CD14-positive monocyte (primary cell): ENCODE measurements at regions not wholly inside any gene's neighbourhood (a gene's known extent, or its start where the extent isn't known, plus 50 kb on each side); places are given as distances from the start of the nearest gene placed in this dataset.
"Not testable (repeated sequence)": the region's sequence is repeated elsewhere in the genome, so short reads cannot be mapped to it uniquely, and the experiment has no call there.

Experiments
- DNase-seq, 3 donors: peaks; one replicate each; pipeline ENCODE4 v3.0.0-alpha.2; 2011 to 2022
- H2AFZ ChIP-seq: 2 replicates; pipeline ENCODE4 v1.6.0; 2012; ENCODE audit warnings: mild to moderate bottlenecking, low read depth, low read length, inconsistent platforms; ENCODE audit not compliant: insufficient read depth, poor library complexity, severe bottlenecking
- H3K27ac ChIP-seq, 2 donors: 1 replicate in 1 of 2; 2 replicates in 1 of 2; pipeline ENCODE4 v1.5.1; 2012 to 2013; ENCODE audit warnings: low read length in 2 of 2, control low read depth in 1 of 2, inconsistent platforms in 1 of 2, low read depth in 1 of 2, mild to moderate bottlenecking in 1 of 2
- H3K27me3 ChIP-seq, 2 donors: one replicate each; pipeline versions ENCODE4 v1.6.0 to v1.6.1; 2011 to 2013; ENCODE audit warnings: low read length in 2 of 2; ENCODE audit not compliant: control insufficient read depth in 2 of 2, insufficient read depth in 2 of 2
- H3K36me3 ChIP-seq, 2 donors: replicated peaks in 1 of 2; 1 replicate in 1 of 2; 2 replicates in 1 of 2; pipeline versions ENCODE4 v1.5.1 to v1.6.1; 2012 to 2013; ENCODE audit warnings: low read length in 2 of 2, control low read depth in 1 of 2, inconsistent platforms in 1 of 2, mild to moderate bottlenecking in 1 of 2; ENCODE audit not compliant: insufficient read depth in 2 of 2, control insufficient read depth in 1 of 2
- H3K4me1 ChIP-seq, 2 donors: 1 replicate in 1 of 2; 2 replicates in 1 of 2; pipeline versions ENCODE4 v1.5.1 to v1.6.1; 2012 to 2013; ENCODE audit warnings: low read length in 2 of 2, control low read depth in 1 of 2, inconsistent platforms in 1 of 2, mild to moderate bottlenecking in 1 of 2, moderate library complexity in 1 of 2; ENCODE audit not compliant: insufficient read depth in 2 of 2, control insufficient read depth in 1 of 2
- H3K4me2 ChIP-seq: replicated peaks from 2 replicates; pipeline ENCODE3; 2012; ENCODE audit warnings: low read length, moderate library complexity, mild to moderate bottlenecking; ENCODE audit not compliant: poor library complexity, severe bottlenecking; ENCODE audit errors: extremely low read depth
- H3K4me3 ChIP-seq, 3 experiments: fragments of 200-600 bp in 1 of 3; sonication (generic) in 1 of 3; replicated peaks in 1 of 3; 1 replicate in 2 of 3; 2 replicates in 1 of 3; pipeline ENCODE4 v1.5.1; 2011 to 2013; ENCODE audit warnings: low read length in 3 of 3, mild to moderate bottlenecking in 3 of 3, control low read depth in 2 of 3, low read depth in 2 of 3, inconsistent platforms in 1 of 3, moderate library complexity in 1 of 3
- H3K79me2 ChIP-seq: 2 replicates; pipeline ENCODE4 v1.6.0; 2012; ENCODE audit warnings: mild to moderate bottlenecking, control low read depth, inconsistent platforms, low read length, moderate library complexity; ENCODE audit not compliant: insufficient read depth
- H3K9ac ChIP-seq: 2 replicates; pipeline ENCODE4 v1.6.0; 2017; ENCODE audit warnings: low read length, mild to moderate bottlenecking; ENCODE audit not compliant: insufficient read depth, poor library complexity, severe bottlenecking
- H3K9me3 ChIP-seq, 2 donors: replicated peaks in 1 of 2; 1 replicate in 1 of 2; 2 replicates in 1 of 2; pipeline versions ENCODE4 v1.5.1 to v1.6.1; 2012 to 2013; ENCODE audit warnings: low read length in 2 of 2, control low read depth in 1 of 2; ENCODE audit not compliant: control insufficient read depth in 1 of 2, insufficient read depth in 1 of 2
- H4K20me1 ChIP-seq: 2 replicates; pipeline ENCODE4 v1.6.0; 2012; ENCODE audit warnings: mild to moderate bottlenecking, low read length, control low read depth, moderate library complexity; ENCODE audit not compliant: insufficient read depth
- H3K27ac Mint-ChIP-seq, 7 donors: one replicate each; pipeline ENCODE4 v1.8.0; 2020; ENCODE audit warnings: mild to moderate bottlenecking in 7 of 7, mixed read lengths in 7 of 7, moderate library complexity in 6 of 7, inconsistent platforms in 2 of 7
- H3K27me3 Mint-ChIP-seq, 3 donors: one replicate each; pipeline ENCODE4 v1.8.0; 2021 to 2022; ENCODE audit warnings: low read depth in 3 of 3, mild to moderate bottlenecking in 3 of 3, mixed read lengths in 3 of 3, moderate library complexity in 3 of 3, inconsistent platforms in 1 of 3
- H3K36me3 Mint-ChIP-seq, 2 donors: one replicate each; pipeline ENCODE4 v1.8.0; 2020; ENCODE audit warnings: mixed read lengths in 2 of 2, inconsistent platforms in 1 of 2, mild to moderate bottlenecking in 1 of 2
- H3K4me1 Mint-ChIP-seq: one replicate; pipeline ENCODE4 v1.8.0; 2020; ENCODE audit warnings: mild to moderate bottlenecking, mixed read lengths
- H3K4me3 Mint-ChIP-seq, 2 donors: one replicate each; pipeline ENCODE4 v1.8.0; 2020; ENCODE audit warnings: mild to moderate bottlenecking in 2 of 2, mixed read lengths in 2 of 2, moderate library complexity in 1 of 2
- H3K9me3 Mint-ChIP-seq, 7 donors: one replicate each; pipeline ENCODE4 v1.8.0; 2020 to 2022; ENCODE audit warnings: mixed read lengths in 7 of 7, mild to moderate bottlenecking in 6 of 7, moderate library complexity in 6 of 7, inconsistent platforms in 2 of 7
- CTCF ChIP-seq: fragments of 200-600 bp; IDR thresholded peaks from one replicate; pipeline ENCODE4 v1.8.0; 2022; ENCODE audit warnings: antibody characterized with exemption, mild to moderate bottlenecking
- WGBS: methylation state at CpG from one replicate; pipeline ENCODE4 v1.1.5; 2013; ENCODE audit warnings: missing lambda C conversion rate; ENCODE audit not compliant: insufficient coverage; 5-methylcytosine and 5-hydroxymethylcytosine counted together
- intact Hi-C, 2 donors: fragments of 100-400 bp; cut with micrococcal nuclease; formaldehyde crosslinking; loops; one replicate each; pipeline versions ENCODE4 v1.15.0 to v1.15.1; 2023

- H3K4me1 ChIP-seq, H4K20me1 ChIP-seq, H3K27ac ChIP-seq, H3K27me3 Mint-ChIP-seq, H3K4me1 Mint-ChIP-seq, H3K4me2 ChIP-seq, H3K79me2 ChIP-seq, H3K4me3 Mint-ChIP-seq, H3K9ac ChIP-seq, DNase-seq, H3K36me3 Mint-ChIP-seq, H3K4me3 ChIP-seq, intact Hi-C loops, H2AFZ ChIP-seq, H3K36me3 ChIP-seq, H3K9me3 ChIP-seq, H3K27me3 ChIP-seq: not testable (repeated sequence)
- Mint-ChIP-seq H3K27ac (peak overlapping the region in 1 of 7 donors; percentile 34), H3K9me3 (peaks cover 0 to 11% (median 4%) of the 10 kb centered on the region in 7 donors)
- WGBS: 93% methylated on average over 4 of the region's 5 CpGs
Measured at GRCh38 chr5:136564431-136564830, 199.1 kb upstream of the TRPC7 start.

- Histone ChIP-seq H3K79me2 (no peaks in the 10 kb centered on the region), H3K36me3 (no peaks in the 10 kb centered on the region), H3K4me2 (no peak overlapping the region), H3K9me3 (no peaks in the 10 kb centered on the region), H3K9ac (no peak overlapping the region), H3K27me3 (no peaks in the 10 kb centered on the region), H4K20me1 (no peaks in the 10 kb centered on the region), H3K4me1 (no peaks in the 10 kb centered on the region), H2AFZ (no peak overlapping the region), H3K4me3 (no peak overlapping the region), H3K27ac (no peak overlapping the region)
- WGBS: 82% methylated on average over 2 of the region's 6 CpGs
- intact Hi-C loops: no loop called here
- no peak overlapping the region for H3K4me3 Mint-ChIP-seq
- peaks cover 2% of the 10 kb centered on the region for H3K4me1 Mint-ChIP-seq
- H3K9me3 Mint-ChIP-seq: peaks cover 0 to 9% (median 3%) of the 10 kb centered on the region in 7 donors
- peaks cover 0 to 4% (median 0%) of the 10 kb centered on the region in 3 donors for H3K27me3 Mint-ChIP-seq
- H3K27ac Mint-ChIP-seq: no peak overlapping the region
- TF ChIP-seq CTCF: no peak
- H3K36me3 Mint-ChIP-seq: no peaks in the 10 kb centered on the region
- no peak for DNase-seq
Measured at GRCh38 chr5:136563489-136563888, 198.1 kb upstream of the TRPC7 start.
